T-cell (primary cell): ENCODE measurements at regions not wholly inside any gene's neighbourhood (a gene's known extent, or its start where the extent isn't known, plus 50 kb on each side); places are given as distances from the start of the nearest gene placed in this dataset.

Experiments
- ATAC-seq, 4 experiments: fragments of 200-7000 bp in 3 of 4; fragments of 150-1000 bp in 1 of 4; cut with Tn5 transposase; replicated peaks in 1 of 4; 1 replicate in 3 of 4; 2 replicates in 1 of 4; pipeline ENCODE4 v1.10.0; 2021; ENCODE audit warnings: moderate library complexity in 3 of 4, mild to moderate bottlenecking in 2 of 4, moderate number of reproducible peaks in 1 of 4
- CTCF ChIA-PET, 2 donors: fragments of 300-600 bp; sonication (Branson Sonifier 250); formaldehyde crosslinking; loops; one replicate each; lab custom pipeline; 2022; ENCODE audit warnings: antibody characterized with exemption in 2 of 2; lab: Charles Lee
- POLR2A ChIA-PET, 2 donors: fragments of 300-600 bp; sonication (Branson Sonifier 250); formaldehyde crosslinking; loops; one replicate each; lab custom pipeline; 2022; ENCODE audit warnings: antibody characterized with exemption in 2 of 2; lab: Charles Lee
- DNase-seq, 35 experiments: peaks; one replicate each; pipeline versions ENCODE4 v3.0.0 to v3.0.0-alpha.2; 2013 to 2023
- H3K27ac ChIP-seq: one replicate; pipeline ENCODE4 v1.5.1; 2013; ENCODE audit warnings: low read length
- H3K27me3 ChIP-seq, 2 experiments: replicated peaks in 1 of 2; 1 replicate in 1 of 2; 2 replicates in 1 of 2; pipeline versions ENCODE4 v1.6.1 to v1.7.0; 2013; ENCODE audit warnings: low read length in 1 of 2, mixed read lengths in 1 of 2; ENCODE audit not compliant: control insufficient read depth in 2 of 2, insufficient read depth in 2 of 2; ENCODE audit errors: extremely low read depth in 1 of 2
- H3K36me3 ChIP-seq, 2 donors: 1 replicate in 1 of 2; 2 replicates in 1 of 2; pipeline versions ENCODE4 v1.6.1 to v1.7.0; 2013; ENCODE audit warnings: low read length in 1 of 2; ENCODE audit not compliant: control insufficient read depth in 2 of 2, insufficient read depth in 1 of 2; ENCODE audit errors: extremely low read depth in 1 of 2
- H3K4me1 ChIP-seq, 2 experiments: 1 replicate in 1 of 2; 2 replicates in 1 of 2; pipeline versions ENCODE4 v1.6.1 to v1.7.0; 2013; ENCODE audit warnings: low read length in 2 of 2, mixed read lengths in 1 of 2; ENCODE audit not compliant: insufficient read depth in 2 of 2, control insufficient read depth in 1 of 2; ENCODE audit errors: extremely low read depth in 1 of 2
- H3K4me3 ChIP-seq, 2 donors: 1 replicate in 1 of 2; 2 replicates in 1 of 2; pipeline versions ENCODE4 v1.5.1 to v1.7.0; 2013; ENCODE audit warnings: mild to moderate bottlenecking in 2 of 2, low read length in 1 of 2, moderate library complexity in 1 of 2; ENCODE audit not compliant: control insufficient read depth in 1 of 2; ENCODE audit errors: extremely low read depth in 1 of 2
- H3K9me3 ChIP-seq: 2 replicates; pipeline ENCODE4 v1.7.0; 2013
- H3K27ac Mint-ChIP-seq, 2 donors: one replicate each; pipeline ENCODE4 v1.8.0; 2020 to 2021; ENCODE audit warnings: mild to moderate bottlenecking in 2 of 2, mixed read lengths in 2 of 2
- H3K27me3 Mint-ChIP-seq, 2 donors: one replicate each; pipeline ENCODE4 v1.8.0; 2021 to 2022; ENCODE audit warnings: mixed read lengths in 2 of 2
- H3K36me3 Mint-ChIP-seq: one replicate; pipeline ENCODE4 v1.8.0; 2021; ENCODE audit warnings: mixed read lengths
- H3K4me1 Mint-ChIP-seq, 3 donors: one replicate each; pipeline ENCODE4 v1.8.0; 2020 to 2022; ENCODE audit warnings: mixed read lengths in 3 of 3, mild to moderate bottlenecking in 1 of 3
- H3K4me3 Mint-ChIP-seq, 3 donors: one replicate each; pipeline ENCODE4 v1.8.0; 2020 to 2022; ENCODE audit warnings: mild to moderate bottlenecking in 3 of 3, mixed read lengths in 3 of 3, moderate library complexity in 3 of 3
- H3K9me3 Mint-ChIP-seq, 3 donors: one replicate each; pipeline ENCODE4 v1.8.0; 2020 to 2022; ENCODE audit warnings: mixed read lengths in 3 of 3
- WGBS: methylation state at CpG from one replicate; pipeline ENCODE4 v1.1.5; 2013; ENCODE audit warnings: missing lambda C conversion rate; ENCODE audit not compliant: insufficient coverage; 5-methylcytosine and 5-hydroxymethylcytosine counted together

DNA sequence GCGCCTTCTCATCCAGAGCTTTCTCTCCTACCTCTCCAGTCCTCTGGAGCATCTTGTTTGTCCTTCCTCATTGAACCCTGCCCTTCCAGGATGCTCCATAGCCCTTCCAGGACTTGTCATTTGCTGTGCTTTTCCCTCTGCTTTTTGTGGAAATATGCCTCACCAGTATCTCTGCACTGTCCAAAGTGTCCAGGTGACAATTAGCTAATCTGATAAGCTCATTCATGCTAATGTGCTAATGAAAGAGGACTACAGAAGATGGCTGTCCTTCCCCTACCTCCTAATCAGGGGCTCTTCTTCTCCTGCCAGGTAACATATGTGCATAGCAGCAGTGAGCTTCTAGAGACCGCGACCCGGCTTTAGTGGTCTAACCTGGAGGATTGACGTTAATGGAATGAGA is 58.4 kb upstream of the OTX2 start:
- ChIA-PET POLR2A (no interaction called here), CTCF (interaction anchor here in 1 of 2 donors (0.5 to 0.6 kb wide), 2 partner anchors 22 to 1943 kb away, joined by 3 to 4 read pairs; no protein-coding TSS in a partner anchor)
- Histone ChIP-seq H3K9me3 (no peaks in the 10 kb centered on the region), H3K27ac (no peak overlapping the region), H3K36me3 (no peaks in the 10 kb centered on the region), H3K4me3 (no peak overlapping the region), H3K27me3 (peaks cover 0 to 6% of the 10 kb centered on the region in 2 experiments), H3K4me1 (no peaks in the 10 kb centered on the region)
- Mint-ChIP-seq H3K27me3 (peaks cover 0 to 12% of the 10 kb centered on the region in 2 donors), H3K36me3 (no peaks in the 10 kb centered on the region), H3K4me1 (no peaks in the 10 kb centered on the region), H3K9me3 (no peaks in the 10 kb centered on the region), H3K4me3 (no peak overlapping the region), H3K27ac (no peak overlapping the region)
- no peak for ATAC-seq
- WGBS: 100% methylated on average over 1 of the region's 5 CpGs
- DNase-seq: no peak

DNA sequence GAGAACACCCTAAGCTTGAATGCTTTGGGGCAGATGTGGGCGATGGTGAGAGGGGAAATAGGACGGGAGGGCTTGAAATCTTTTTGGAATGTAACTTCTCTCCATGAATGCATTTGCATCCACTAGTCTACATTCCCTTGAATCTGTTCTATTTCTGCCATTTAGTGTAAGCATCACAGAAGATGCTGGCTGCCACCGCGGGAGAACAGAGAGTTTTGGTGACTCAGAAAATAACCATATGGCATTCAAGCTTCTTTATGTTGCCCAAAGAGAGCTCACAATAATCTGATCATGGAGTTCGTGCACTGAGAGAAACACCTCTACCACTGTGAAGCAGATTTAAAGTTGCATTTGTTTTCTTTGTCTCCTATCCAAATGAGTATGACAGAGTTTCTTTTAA is 52.6 kb upstream of the OTX2 start:
- ATAC-seq (no peak), DNase-seq (no peak)
- Mint-ChIP-seq H3K36me3 (no peaks in the 10 kb centered on the region), H3K4me3 (no peak overlapping the region), H3K9me3 (no peaks in the 10 kb centered on the region), H3K27me3 (peaks cover 5 to 23% of the 10 kb centered on the region in 2 donors), H3K27ac (no peak overlapping the region), H3K4me1 (no peaks in the 10 kb centered on the region)
- no CpG with 5 or more reads among the region's 5 CpGs for WGBS
- H3K4me3 ChIP-seq: no peak overlapping the region
- peaks cover 2 to 7% of the 10 kb centered on the region in 2 experiments for H3K27me3 ChIP-seq
- no peak overlapping the region for H3K27ac ChIP-seq
- no peaks in the 10 kb centered on the region for H3K9me3 ChIP-seq
- ChIA-PET CTCF (interaction anchor here in 1 of 2 donors (0.6 kb wide), 1 partner anchor 22 kb away, joined by 6 read pairs; no protein-coding TSS in a partner anchor), POLR2A (no interaction called here)
- H3K36me3 ChIP-seq: no peaks in the 10 kb centered on the region
- no peaks in the 10 kb centered on the region for H3K4me1 ChIP-seq

DNA sequence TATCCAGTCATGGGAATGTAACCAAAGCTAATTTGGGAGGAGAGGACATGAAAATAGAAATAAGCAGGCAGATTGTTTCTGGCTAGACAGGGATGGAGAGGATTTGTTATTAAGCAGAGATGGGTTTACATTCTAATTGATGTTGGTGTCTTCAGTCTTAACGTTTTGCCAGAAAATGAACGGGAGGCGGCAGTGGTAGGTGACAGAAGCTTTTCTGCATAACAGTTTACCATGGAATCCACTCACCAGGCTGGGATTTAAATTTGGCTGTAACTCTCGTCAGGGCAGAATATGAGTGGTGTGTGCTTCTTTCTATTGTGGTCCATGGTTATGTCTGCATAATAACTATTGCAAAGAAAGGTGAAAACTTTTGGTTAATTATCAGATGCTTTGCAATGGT is 50.2 kb upstream of the OTX2 start:
- no peaks in the 10 kb centered on the region for H3K9me3 ChIP-seq
- no peak overlapping the region for H3K4me3 Mint-ChIP-seq
- peaks cover 3 to 7% of the 10 kb centered on the region in 2 experiments for H3K27me3 ChIP-seq
- H3K36me3 ChIP-seq: no peaks in the 10 kb centered on the region
- H3K36me3 Mint-ChIP-seq: no peaks in the 10 kb centered on the region
- no peak overlapping the region for H3K27ac ChIP-seq
- POLR2A ChIA-PET: no interaction called here
- peaks cover 15 to 37% of the 10 kb centered on the region in 2 donors for H3K27me3 Mint-ChIP-seq
- 20% methylated on average over 1 of the region's 4 CpGs for WGBS
- H3K4me1 Mint-ChIP-seq: no peaks in the 10 kb centered on the region
- H3K4me1 ChIP-seq: no peaks in the 10 kb centered on the region
- no peak overlapping the region for H3K27ac Mint-ChIP-seq
- no peaks in the 10 kb centered on the region for H3K9me3 Mint-ChIP-seq
- no peak overlapping the region for H3K4me3 ChIP-seq
- DNase-seq (no peak), ATAC-seq (no peak)
- CTCF ChIA-PET: no interaction called here
